NCI-H69 (cell line): ENCODE measurements at regions not wholly inside any gene's neighbourhood (a gene's known extent, or its start where the extent isn't known, plus 50 kb on each side); places are given as distances from the start of the nearest gene placed in this dataset.

Experiments
- DNase-seq: peaks from one replicate; lab custom pipeline; 2025; lab: John Stamatoyannopoulos, UW

DNA sequence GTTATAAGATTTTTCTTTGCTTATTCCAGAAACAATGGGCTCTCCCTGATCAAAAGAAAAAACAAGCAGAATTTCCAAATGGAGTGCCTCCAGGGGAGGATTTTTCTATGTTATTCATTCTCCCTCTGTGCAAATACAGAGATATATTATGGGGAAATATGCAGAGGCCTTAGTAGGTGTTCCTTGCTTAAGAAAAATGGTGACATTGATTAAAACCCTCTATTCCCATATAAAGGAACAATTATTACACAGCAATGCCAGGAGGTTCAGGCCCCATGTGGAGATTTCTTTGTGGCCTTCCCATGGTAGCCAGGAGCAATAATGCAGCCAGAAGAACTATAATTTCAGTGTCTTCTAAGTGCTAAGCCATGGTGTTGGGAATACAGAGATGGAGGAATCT is 255.9 kb upstream of the CXCR4 start:
- peak; percentile 77 for DNase-seq

DNA sequence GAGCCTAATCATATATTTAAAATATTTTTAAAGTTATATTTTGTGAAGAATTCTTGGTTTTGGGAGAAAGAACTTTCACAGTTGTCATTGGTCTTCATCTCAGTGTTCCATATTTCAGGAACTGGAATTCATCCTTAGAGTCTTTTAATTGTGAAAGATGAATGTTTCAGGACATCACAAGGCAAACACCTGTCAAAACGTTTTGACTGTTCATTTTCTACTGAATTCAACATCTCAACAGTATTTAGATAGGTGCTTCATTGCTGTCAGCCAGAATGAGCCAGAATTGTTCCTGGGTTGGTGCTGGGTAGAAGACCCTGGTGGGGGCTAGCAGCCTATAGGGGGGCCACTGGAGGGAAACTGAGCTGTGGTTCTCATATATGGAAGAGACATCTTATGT is 255.1 kb upstream of the CXCR4 start:
- DNase-seq: no peak

DNA sequence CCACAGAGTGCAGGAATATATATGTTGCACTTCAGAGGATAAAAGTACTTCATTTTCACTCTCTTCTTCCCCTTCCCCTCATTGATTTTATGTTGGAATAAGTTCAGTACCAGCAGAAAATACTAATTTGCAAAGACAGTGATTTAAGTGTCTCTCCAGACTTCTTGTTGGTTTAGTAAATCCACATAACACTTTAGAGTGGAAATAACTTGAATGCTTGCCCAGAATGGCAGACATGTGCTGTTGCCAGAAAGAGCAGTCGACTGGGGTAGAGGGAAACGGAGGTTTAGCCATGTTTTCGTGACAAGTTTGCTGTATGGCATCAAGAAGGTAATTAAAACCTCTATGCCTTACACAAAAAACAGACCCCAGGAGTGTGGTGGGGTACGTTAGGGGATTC is 246.0 kb upstream of the CXCR4 start:
- DNase-seq: no peak

DNA sequence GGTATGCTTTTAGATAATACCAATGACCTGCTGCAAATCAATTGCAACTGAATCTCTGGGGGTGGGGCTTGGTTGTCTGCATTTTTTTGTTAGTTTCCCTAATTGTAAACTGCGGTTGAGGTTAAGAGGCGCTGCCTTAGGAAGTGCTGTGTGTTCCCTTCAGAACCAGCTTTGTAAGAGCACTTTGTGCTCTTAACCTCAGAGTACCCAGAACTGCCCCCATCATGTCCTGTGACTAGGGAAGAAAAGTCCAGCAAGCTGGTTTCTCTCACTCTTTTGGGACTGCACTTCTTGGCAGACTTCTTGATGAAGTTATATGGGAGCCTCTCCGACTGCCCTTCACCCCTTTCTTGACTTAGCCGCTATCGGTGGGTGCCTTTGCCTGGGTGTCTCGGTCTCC is 245.5 kb upstream of the CXCR4 start:
- no peak for DNase-seq

DNA sequence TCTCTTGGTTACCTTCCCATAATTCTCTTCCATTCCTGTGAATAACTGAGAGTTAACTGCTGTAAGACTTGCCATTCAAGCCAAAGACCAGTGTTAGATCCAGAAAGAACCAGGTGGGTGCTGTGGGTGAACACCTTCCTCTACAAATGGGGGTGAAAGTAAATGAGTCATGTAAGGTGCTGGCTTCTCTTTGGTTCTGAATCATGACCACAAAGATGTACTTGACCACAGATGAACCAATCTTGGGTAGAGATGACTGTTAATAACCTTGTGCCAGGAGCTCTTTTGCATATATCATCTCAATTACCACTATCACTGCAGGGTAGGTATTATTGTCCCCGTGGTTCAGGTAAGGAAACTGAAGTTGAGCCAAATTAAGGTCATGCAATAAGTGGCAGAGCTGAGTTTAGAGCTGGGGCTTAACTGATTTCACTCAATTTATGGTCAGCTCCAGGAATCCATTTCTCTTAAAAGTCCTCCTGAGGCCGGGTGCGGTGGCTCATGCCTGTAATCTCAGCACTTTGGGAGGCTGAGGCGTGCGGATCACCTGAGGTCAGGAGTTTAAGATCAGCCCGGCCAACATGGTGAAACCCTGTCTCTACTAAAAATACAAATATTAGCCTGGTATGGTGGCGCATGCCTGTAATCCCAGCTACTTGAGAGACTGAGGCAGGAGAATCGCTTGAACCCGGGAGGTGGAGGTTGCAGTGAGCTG is 244.9 kb upstream of the CXCR4 start:
- DNase-seq: no peak

DNA sequence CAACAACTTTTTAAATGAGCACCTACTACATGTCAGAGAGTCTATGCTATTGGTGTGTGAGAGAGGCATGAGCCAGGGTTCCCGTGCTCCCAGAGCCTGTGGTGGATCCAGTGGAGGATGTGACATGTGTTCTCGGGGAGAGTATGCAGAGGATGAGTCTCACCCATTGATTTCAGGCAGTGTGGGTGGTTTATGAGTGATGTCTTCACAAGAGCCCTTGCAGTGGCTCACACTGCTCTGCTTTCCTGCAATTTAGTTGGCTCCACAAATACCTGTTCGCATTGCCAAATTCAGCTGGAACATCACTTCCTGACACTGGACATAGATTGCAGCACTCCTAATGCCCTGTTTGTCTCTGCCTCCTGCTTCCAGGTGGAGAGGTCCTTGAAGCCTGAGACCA is 243.6 kb upstream of the CXCR4 start:
- DNase-seq: no peak

DNA sequence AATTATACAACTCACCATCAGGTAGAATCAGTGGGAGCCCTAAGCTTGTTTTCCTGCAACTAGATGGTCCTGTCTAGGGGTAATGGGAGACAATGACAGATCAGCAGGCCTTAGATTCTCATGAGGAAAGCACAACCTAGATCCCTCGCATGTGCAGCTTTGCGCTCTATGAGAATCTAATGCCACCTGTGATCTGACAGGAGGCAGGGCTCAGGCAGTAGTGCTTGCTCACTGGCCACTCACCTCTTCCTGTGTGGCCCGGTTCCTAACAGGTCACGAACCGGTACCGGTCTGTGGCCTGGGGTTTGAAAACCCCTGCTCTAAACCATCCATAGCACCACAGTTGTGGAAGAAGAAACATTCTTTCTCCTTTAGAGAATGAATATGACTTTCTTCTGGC is 242.8 kb upstream of the CXCR4 start:
- no peak for DNase-seq

DNA sequence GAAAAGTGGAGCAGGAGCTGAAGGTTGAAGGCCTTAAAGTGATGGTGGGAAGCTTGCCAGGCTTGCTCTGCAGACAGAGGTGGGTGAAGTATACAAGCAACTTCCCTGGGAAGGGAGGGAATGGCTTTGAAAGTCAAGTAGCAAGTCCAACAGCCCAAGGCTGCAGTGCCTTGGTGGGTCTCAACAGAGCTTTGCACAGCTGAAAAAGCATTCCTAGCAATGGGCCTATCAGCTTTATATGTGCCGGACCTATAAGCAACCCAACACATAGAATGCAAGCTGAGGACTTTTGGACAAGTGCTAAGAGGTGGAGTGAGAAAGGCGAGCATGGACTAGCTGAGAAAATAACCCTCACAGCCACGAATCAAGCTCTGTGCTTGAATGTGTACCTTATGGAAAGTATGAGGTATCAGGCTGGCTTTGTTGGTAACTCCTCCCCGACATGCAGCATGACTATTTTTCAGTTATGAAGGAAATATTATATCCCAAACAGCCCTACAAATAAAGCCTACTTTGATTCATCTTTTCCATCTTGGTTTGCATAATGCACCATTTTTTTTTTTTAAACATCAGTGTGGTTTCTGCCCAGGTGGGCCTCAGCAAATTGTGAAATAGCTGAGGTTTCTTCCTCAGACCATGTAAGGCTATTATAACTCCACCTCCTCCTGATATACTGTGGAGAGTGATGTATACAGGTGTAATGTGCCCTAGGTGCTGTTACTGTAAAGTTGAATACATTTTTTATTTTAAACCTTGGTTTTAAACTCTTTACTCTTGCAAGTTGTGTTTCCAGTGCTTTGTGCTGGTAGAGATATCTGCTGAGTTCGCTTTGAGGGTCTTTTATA is 241.4 kb upstream of the CXCR4 start:
- no peak for DNase-seq

DNA sequence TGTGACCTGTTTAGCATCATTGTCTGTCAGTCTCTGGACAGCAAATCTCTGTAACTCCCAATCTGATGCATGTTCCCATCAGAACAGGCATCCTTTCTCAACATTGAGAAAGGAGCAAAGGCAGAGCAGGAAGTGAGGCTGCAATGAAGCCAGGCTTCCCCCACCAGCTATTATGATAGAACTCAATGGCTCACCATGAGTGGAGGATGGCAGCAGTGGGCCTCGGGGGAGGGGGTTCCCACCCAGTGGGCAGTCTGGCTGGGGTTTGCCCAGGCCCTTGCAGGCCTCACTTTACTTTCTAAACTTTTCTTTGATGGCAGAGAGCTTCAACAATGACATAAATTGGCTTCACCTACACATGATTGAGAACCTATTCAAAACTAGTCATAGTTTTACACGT is 240.6 kb upstream of the CXCR4 start:
- DNase-seq: no peak

DNA sequence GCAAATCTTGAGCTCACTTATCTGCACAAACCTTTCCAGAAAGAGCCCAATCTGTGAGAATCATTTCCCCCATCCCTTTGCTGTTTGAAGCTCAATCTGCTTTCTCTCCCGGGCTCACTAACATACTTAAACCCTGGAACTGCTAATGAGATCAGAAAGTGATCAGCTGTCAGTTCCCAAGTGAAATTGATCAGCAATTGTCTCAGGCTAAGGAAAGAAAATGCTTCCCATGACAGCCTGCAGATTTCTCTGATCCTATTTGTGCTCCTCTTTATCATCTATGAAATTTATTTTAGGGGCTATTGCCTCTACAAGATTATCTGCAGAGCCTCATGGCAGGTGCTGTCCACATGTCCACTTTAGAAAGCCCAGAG is 239.0 kb upstream of the CXCR4 start:
- no peak for DNase-seq

DNA sequence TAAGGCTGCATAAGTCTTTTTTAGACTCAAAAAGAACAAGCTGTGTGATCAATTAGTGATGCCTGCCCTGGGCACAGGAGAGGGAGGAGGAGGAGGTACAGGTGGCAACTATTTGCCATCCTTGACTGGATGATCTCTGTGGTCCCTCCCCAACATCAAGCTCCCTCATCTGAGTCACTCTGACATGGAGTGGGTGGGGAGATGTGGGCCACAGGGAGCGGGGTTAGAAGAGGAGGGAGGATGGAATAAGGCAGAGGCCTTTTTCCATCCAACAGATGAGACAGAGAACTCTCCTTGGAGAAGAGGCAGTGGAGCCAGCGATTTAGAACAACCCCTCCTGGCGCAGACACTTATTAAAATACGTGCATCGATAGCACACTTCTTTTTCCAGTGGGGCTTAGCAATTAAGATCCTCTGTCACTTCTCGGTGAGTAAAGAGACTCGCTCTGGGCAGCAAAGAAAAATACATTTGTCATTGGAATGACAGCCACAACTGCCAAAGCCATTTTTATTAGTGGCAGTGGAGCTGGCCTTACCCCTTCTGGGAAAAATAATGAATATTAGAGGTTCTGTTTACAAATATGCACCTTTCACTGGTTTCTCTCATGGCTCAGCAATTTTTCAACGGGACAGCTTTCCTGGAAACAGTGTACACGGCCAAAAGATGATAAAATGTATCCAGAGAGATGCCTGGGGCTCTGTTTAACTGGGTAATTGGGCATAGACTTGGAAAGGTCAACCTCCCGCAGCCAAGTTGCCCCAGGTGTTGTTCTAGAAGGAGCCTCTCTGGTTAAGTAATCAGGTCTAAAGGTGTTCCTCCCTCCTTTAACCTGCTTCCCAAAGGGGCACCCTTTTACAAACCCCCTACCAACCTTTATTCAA is 238.4 kb upstream of the CXCR4 start:
- DNase-seq: peak; percentile 72

DNA sequence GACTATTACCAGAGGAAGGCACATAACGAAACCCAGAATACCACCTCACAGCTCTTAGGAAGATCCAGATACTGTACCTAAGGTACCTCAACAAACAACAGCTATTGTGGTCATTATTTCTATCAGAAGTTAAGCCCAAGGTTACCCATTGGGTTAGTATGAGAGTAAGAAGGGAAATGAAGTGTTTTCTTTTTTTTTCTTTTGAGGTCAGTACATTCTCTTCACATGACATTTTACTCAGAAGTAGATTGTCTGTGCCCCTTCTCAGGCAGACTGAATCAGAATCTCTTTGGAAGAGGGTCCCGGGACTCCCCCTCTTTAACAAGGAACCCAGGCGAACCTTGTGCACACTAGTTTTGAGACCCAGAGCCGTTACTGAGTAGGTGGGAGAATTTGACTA is 233.7 kb upstream of the CXCR4 start:
- no peak for DNase-seq

DNA sequence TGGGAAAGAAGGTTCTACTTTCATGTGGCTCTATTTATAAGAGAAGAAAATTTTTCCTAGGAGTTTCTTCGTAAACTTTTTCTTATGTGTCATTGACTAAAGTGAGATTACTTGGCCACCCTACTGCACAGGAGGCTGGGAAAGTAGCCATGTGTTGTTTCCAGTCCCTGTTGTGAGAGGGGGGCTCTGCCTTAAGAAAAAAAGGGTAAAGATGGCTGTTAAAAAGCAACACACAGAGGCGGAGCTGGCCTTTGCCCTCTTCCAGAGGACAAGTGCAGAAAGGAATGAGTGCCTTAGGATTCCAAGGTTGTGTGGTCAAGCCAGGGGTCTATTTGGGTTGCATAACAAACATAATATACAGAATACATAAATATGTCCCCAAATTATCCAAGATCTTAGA is 230.0 kb upstream of the CXCR4 start:
- DNase-seq: no peak

DNA sequence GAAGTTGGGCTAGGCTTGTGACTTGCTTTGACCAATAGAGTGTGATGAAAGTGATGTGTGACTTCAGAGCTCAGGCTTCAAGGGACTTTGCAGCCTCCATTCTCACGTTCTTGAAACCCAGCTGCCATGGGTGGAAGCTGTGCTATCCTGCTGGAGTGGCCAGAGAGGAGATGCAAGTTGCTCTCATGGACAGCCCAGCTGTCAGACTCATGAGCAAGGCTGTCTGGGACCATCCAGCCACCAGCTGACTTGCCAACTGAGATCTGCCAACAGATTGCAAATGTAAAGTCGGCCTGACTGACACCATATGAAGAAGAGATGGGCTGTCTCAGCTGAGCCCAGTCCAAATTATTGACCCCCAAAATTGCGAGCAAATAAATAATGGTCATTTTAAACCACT is 226.4 kb upstream of the CXCR4 start:
- DNase-seq: no peak

DNA sequence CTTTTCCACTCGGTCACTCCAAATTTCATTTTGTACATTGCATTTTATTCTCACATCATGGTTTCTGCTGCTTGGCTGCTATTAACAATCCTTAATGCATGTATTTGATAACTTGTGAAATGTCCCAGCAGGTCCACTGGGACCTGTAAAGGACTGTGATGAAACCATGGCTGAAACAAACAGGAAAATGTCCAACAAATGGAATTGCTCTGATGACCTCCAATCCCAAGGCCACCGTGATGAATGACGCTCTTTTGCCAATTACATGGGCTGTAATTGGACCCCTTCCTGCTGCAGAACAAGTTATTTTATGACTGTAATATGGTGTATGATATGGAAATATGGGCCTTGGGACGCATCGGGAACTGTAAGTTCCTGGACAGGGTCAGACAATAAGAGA is 224.2 kb upstream of the CXCR4 start:
- DNase-seq: no peak

DNA sequence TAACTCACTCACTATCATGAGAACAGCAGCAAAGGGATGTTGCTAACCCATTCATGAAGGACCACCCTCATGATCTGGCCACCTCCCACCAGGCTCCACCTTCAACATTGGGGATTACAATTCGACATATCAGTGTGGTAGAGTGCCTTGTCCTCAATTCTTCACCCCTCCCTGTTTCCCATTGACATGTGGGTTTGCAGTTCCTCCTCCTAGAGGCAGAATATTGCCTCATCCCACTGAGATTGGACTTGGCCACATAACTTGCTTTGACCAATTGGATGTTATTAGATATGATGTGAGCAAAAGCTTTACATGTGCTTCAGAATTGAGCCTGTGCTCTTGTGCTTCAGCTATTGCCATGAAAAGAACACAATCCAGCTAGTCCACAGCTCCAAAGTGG is 217.0 kb upstream of the CXCR4 start:
- DNase-seq: no peak

DNA sequence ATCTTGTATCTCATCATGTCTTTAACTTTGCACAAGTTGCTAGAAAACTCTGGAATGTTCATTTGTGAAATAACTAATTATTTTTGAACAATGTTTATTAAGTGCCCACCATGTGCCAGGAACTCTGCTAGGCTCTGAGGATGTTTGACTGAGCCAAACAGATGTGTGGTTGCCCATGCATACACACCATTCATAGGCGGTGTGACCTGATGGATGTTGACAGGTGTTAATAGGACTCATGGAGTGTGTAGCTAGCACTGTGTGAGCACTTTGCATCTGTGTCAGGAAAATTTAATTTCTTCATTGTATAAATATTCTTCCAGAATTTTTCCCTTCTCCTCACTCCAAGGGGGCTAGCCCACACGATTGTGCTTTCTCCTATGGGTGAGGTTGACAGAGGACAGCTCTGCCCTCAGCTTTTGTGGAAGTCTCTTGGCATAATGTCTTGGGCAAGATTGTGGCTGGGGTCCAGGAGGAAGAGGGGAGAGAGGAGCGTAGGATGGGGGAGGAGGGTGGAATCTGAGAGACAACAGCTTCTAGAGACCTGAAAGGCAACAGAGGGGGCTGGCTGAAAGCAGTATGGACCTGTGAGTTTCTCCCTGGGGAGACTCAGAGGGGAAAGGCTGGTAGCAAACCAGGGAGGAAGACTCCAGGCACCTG is 214.6 kb upstream of the CXCR4 start:
- peak; percentile 4 for DNase-seq

DNA sequence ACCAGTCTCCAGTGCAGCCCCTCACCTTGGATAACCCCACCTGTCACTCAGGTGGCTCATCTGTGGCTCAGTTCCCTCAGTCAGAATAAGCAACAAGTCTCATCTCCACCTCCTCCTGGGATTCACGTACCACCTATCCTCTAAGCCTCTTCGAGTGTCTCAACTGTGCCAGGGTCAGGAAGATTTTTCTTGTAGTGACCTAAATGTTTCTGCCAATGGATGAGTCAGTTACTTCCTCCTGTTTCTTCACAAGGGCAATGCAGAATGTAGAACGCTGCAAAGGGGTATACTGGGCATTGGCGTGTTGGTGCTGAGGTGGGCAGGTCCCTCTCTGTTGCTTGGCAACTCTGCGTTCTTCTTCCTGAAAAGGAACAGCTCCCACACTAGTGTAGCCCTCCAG is 213.3 kb upstream of the CXCR4 start:
- DNase-seq: no peak

DNA sequence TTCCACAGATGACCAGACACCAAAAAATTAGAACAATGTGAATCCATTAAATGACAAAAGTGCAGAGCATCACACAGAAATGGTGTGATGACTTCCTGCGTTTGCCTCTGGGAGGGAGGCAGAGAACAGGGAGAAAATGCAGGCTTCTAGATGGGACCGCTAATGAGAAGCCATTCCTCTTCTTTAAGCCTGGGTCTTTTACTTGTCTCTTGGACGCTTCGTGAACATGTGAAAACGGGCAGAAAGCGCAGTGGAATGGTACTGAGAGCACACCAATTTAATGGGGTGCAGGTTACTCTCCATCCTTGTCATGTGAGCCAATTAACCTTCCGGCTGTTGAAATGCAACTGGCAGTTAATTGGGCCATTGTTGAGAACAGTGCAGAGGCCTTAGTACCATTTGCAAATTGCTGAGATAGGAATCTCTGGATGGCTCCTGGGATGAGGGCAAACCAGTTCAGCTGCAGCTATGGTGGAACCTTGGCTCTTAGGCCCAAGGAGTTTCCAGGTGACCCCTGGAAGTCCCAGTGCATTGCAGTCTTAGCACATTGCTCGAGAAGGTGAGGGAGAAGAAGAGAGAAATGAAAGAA is 210.4 kb upstream of the CXCR4 start:
- peak; percentile 37 for DNase-seq

DNA sequence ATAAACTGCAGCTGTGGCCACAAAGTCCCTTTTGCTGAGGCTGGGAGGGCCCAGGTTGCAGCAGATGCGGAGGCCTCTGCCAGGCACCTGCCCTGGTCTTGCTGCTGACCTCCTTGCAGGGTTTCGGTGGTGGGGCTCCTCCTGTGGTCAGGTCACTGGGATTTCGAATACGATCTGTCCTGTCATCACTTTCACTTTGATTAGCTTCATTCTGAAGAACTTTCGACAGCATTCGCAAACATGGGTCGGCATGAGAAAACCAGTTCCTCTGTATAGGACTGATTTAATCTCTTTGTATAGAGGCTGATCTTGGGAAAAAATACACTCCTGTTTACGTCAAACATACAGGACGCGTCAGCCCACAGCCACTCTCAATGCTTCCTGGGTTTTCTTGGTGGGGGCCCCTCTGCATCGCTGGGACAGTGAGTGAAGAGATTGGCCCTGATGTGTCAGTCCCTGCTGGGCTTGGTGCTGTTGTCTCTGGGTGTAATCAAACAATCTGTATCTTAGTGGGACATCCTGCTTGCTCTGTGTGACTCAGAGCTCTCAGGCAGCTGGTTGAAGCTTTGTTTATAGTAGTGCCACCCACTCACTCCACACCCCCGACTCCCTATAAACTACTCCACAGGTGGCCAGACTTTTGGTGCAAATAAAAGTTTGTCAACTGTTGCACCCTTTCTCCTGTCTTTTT is 209.4 kb upstream of the CXCR4 start:
- peak; percentile 72 for DNase-seq

DNA sequence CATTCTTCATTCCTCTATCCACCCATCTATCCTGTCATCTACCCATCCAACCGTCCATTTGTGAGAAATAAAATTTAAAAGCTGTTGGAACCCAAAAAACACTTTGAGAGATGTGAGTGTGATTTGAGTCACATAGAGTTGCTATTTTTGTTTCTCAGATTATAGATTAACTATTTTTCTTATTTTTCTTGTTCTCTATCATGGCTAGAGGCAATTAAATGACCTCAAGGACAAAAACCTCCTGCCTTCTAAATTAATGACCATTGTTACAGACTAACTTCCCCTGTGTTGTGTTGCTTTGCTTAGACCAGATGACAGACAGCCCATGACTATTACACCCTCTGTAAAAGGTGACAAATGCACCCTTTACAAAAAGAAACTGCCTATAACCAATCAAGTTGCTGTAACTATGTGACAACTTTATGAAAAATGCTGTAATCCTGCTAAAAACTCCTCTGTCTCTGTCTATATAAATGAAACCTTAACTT is 207.9 kb upstream of the CXCR4 start:
- DNase-seq: no peak
